Left ventricle myocardium inferior (tissue), 1 donor: ENCODE measurements at regions not wholly inside any gene's neighbourhood (a gene's known extent, or its start where the extent isn't known, plus 50 kb on each side); places are given as distances from the start of the nearest gene placed in this dataset.

Experiments
- DNase-seq: peaks from one replicate; pipeline ENCODE4 v3.0.0-alpha.2; 2020
- H3K27ac ChIP-seq: fragments of 200-600 bp; replicated peaks from 2 replicates; pipeline ENCODE4 v1.8.0; 2021
- H3K27me3 ChIP-seq: fragments of 200-600 bp; 2 replicates; pipeline ENCODE4 v1.8.0; 2021; ENCODE audit warnings: low read depth
- H3K36me3 ChIP-seq: fragments of 200-600 bp; 2 replicates; pipeline ENCODE4 v1.8.0; 2021
- H3K4me1 ChIP-seq: fragments of 200-600 bp; 2 replicates; pipeline ENCODE4 v1.8.0; 2021
- H3K4me3 ChIP-seq: fragments of 200-600 bp; 2 replicates; pipeline ENCODE4 v1.8.0; 2021; ENCODE audit warnings: mild to moderate bottlenecking, moderate library complexity
- H3K9me3 ChIP-seq: fragments of 200-600 bp; replicated peaks from 2 replicates; pipeline ENCODE4 v1.8.0; 2021
- CTCF ChIP-seq: fragments of 200-600 bp; IDR thresholded peaks from 2 replicates; pipeline ENCODE4 v1.8.0; 2021; ENCODE audit warnings: antibody characterized with exemption, mild to moderate bottlenecking, borderline replicate concordance
- intact Hi-C: fragments of 100-400 bp; cut with micrococcal nuclease; formaldehyde crosslinking; loops from one replicate; pipeline ENCODE4 v1.11.0; 2022
- donor health status: DM: no; HTN: yes; CAD: no; lungs with severe emphysema.

- no peaks in the 10 kb centered on the region for H3K4me1 ChIP-seq
- no peak for DNase-seq
- intact Hi-C loops: no loop called here
- no peaks in the 10 kb centered on the region for H3K36me3 ChIP-seq
- no peak for TF ChIP-seq CTCF
- H3K9me3 ChIP-seq: peaks cover 2% of the 10 kb centered on the region
- H3K27ac ChIP-seq: no peak overlapping the region
- no peak overlapping the region for H3K4me3 ChIP-seq
- no peaks in the 10 kb centered on the region for H3K27me3 ChIP-seq
These were observed 631.9 kb upstream of the CA10 start for GRCh38 chr17:52790359-52790955.

GRCh38 chr17:52789829-52790228 is 631.3 kb upstream of the CA10 start:
- intact Hi-C loops: no loop called here
- Histone ChIP-seq H3K9me3 (peaks cover 3% of the 10 kb centered on the region), H3K27ac (no peak overlapping the region), H3K4me1 (no peaks in the 10 kb centered on the region), H3K4me3 (no peak overlapping the region), H3K27me3 (no peaks in the 10 kb centered on the region), H3K36me3 (no peaks in the 10 kb centered on the region)
- no peak for TF ChIP-seq CTCF
- no peak for DNase-seq

GRCh38 chr17:52776234-52776633 is 617.7 kb upstream of the CA10 start:
- Histone ChIP-seq H3K27me3 (no peaks in the 10 kb centered on the region), H3K36me3 (no peaks in the 10 kb centered on the region), H3K4me3 (no peak overlapping the region), H3K9me3 (peaks cover 28% of the 10 kb centered on the region), H3K27ac (no peak overlapping the region), H3K4me1 (no peaks in the 10 kb centered on the region)
- no peak for DNase-seq
- no peak for TF ChIP-seq CTCF
- intact Hi-C loops: no loop called here

GRCh38 chr17:52762794-52763167 is 604.3 kb upstream of the CA10 start:
- peaks cover 6% of the 10 kb centered on the region for H3K4me1 ChIP-seq
- DNase-seq: no peak
- intact Hi-C loops: no loop called here

GRCh38 chr17:52762147-52762793 is 603.8 kb upstream of the CA10 start:
- H3K4me1 ChIP-seq: peaks cover 6% of the 10 kb centered on the region
- DNase-seq: no peak
- H3K4me3 ChIP-seq: no peak overlapping the region
- no peak for TF ChIP-seq CTCF
- no peak overlapping the region for H3K27ac ChIP-seq
- H3K36me3 ChIP-seq: no peaks in the 10 kb centered on the region
- intact Hi-C loops: no loop called here
- H3K9me3 ChIP-seq: peaks cover 35% of the 10 kb centered on the region
- no peaks in the 10 kb centered on the region for H3K27me3 ChIP-seq

More at GRCh38 chr17:52762794-52763167, 604.3 kb upstream of the CA10 start:
- Histone ChIP-seq H3K4me3 (no peak overlapping the region), H3K27ac (no peak overlapping the region), H3K9me3 (peaks cover 39% of the 10 kb centered on the region), H3K27me3 (no peaks in the 10 kb centered on the region), H3K36me3 (no peaks in the 10 kb centered on the region)
- no peak for TF ChIP-seq CTCF
